HL-60 (cell line): ENCODE measurements at regions not wholly inside any gene's neighbourhood (a gene's known extent, or its start where the extent isn't known, plus 50 kb on each side); places are given as distances from the start of the nearest gene placed in this dataset.

Source experiments
- DNase-seq, 2 experiments: peaks; one replicate each; pipeline ENCODE4 v3.0.0-alpha.2; 2010 to 2020; ENCODE audit warnings: low read depth in 1 of 2, low spot score in 1 of 2
- H3K27ac ChIP-seq: fragments of 250-450 bp; sonication (Bioruptor Pico); replicated peaks from 2 replicates; pipeline ENCODE4 v1.5.1; 2020; ENCODE audit warnings: mild to moderate bottlenecking, moderate library complexity
- H3K27me3 ChIP-seq: fragments of 250-450 bp; sonication (Bioruptor Pico); 2 replicates; pipeline ENCODE4 v1.5.1; 2021; ENCODE audit warnings: mild to moderate bottlenecking, moderate library complexity; ENCODE audit not compliant: insufficient read depth, poor library complexity, severe bottlenecking
- H3K4me3 ChIP-seq: replicated peaks from 2 replicates; pipeline ENCODE4 v1.5.1; 2011; ENCODE audit warnings: mild to moderate bottlenecking, control low read depth, low read length; ENCODE audit not compliant: insufficient read depth
- GABPA ChIP-seq: IDR thresholded peaks from 2 replicates; pipeline ENCODE4 v1.6.1; 2012; ENCODE audit warnings: low read depth
- POLR2AphosphoS5 ChIP-seq: IDR thresholded peaks from 2 replicates; pipeline ENCODE4 v1.6.1; 2012; ENCODE audit warnings: low read depth
- SPI1 ChIP-seq: IDR thresholded peaks from 2 replicates; pipeline ENCODE4 v1.6.1; 2012; ENCODE audit warnings: low read depth, mild to moderate bottlenecking, borderline replicate concordance
- TF ChIP-seq, protein P1 (sequence below): IDR thresholded peaks from one replicate; pipeline ENCODE4 v1.5.1; 2011; ENCODE audit warnings: low read length, control low read depth, inconsistent platforms; ENCODE audit not compliant: insufficient read depth
- TF ChIP-seq, protein P2 (sequence below): IDR thresholded peaks from 2 replicates; pipeline ENCODE4 v1.6.1; 2012; ENCODE audit warnings: low read depth; ENCODE audit not compliant: insufficient replicate concordance

GRCh38 chr6:167422934-167423333 is 98.0 kb downstream of the TTLL2 start:
- no peak overlapping the region for H3K27ac ChIP-seq
- DNase-seq = no peak
- H3K4me3 ChIP-seq = no peak overlapping the region
- no peak for TF ChIP-seq GABPA
- TF ChIP-seq, protein P1, sequence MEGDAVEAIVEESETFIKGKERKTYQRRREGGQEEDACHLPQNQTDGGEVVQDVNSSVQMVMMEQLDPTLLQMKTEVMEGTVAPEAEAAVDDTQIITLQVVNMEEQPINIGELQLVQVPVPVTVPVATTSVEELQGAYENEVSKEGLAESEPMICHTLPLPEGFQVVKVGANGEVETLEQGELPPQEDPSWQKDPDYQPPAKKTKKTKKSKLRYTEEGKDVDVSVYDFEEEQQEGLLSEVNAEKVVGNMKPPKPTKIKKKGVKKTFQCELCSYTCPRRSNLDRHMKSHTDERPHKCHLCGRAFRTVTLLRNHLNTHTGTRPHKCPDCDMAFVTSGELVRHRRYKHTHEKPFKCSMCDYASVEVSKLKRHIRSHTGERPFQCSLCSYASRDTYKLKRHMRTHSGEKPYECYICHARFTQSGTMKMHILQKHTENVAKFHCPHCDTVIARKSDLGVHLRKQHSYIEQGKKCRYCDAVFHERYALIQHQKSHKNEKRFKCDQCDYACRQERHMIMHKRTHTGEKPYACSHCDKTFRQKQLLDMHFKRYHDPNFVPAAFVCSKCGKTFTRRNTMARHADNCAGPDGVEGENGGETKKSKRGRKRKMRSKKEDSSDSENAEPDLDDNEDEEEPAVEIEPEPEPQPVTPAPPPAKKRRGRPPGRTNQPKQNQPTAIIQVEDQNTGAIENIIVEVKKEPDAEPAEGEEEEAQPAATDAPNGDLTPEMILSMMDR = no peak
- TF ChIP-seq, protein P2, sequence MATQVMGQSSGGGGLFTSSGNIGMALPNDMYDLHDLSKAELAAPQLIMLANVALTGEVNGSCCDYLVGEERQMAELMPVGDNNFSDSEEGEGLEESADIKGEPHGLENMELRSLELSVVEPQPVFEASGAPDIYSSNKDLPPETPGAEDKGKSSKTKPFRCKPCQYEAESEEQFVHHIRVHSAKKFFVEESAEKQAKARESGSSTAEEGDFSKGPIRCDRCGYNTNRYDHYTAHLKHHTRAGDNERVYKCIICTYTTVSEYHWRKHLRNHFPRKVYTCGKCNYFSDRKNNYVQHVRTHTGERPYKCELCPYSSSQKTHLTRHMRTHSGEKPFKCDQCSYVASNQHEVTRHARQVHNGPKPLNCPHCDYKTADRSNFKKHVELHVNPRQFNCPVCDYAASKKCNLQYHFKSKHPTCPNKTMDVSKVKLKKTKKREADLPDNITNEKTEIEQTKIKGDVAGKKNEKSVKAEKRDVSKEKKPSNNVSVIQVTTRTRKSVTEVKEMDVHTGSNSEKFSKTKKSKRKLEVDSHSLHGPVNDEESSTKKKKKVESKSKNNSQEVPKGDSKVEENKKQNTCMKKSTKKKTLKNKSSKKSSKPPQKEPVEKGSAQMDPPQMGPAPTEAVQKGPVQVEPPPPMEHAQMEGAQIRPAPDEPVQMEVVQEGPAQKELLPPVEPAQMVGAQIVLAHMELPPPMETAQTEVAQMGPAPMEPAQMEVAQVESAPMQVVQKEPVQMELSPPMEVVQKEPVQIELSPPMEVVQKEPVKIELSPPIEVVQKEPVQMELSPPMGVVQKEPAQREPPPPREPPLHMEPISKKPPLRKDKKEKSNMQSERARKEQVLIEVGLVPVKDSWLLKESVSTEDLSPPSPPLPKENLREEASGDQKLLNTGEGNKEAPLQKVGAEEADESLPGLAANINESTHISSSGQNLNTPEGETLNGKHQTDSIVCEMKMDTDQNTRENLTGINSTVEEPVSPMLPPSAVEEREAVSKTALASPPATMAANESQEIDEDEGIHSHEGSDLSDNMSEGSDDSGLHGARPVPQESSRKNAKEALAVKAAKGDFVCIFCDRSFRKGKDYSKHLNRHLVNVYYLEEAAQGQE = no peak
- no peak for TF ChIP-seq SPI1
- no peak for TF ChIP-seq POLR2AphosphoS5
- no peaks in the 10 kb centered on the region for H3K27me3 ChIP-seq

DNA sequence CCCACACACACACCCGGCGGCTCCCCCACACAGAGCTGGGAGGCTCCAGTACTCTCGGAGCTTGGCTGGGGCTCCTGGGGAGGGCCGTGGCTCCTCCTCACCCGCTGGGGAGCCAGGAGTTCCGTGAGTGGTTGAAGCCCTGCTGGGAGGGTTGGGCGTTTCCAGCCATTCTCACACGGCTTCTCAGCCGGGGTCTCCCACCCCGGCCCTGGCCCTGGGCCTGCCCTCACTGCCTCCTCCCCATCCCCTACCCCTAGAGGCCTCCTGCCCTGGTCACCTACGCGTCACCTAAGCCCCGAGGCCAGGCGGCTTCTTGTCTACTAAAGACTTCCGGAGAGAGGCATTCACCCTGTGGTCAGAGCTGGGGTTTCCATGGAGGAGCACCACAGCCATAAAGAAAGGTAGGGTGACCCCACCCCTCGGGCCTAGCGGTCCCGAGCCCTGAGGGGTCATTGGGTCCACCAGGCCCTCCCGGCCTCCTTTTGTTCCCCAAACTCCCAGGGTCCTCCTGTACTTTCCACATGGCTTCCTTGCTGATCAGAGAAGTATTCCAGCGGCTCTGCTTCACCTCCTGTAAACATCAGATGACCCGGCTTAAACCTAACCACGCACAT is 99.3 kb downstream of the TTLL2 start:
- H3K27me3 ChIP-seq = no peaks in the 10 kb centered on the region
- H3K27ac ChIP-seq = no peak overlapping the region
- no peak overlapping the region for H3K4me3 ChIP-seq
- DNase-seq = no peak
- TF ChIP-seq SPI1 = no peak
- TF ChIP-seq POLR2AphosphoS5 = no peak
- TF ChIP-seq, protein P1 = no peak
- TF ChIP-seq GABPA = no peak
- TF ChIP-seq, protein P2 = no peak

- H3K27ac ChIP-seq = no peak overlapping the region
- H3K27me3 ChIP-seq = no peaks in the 10 kb centered on the region
- TF ChIP-seq, protein P1 = no peak
- TF ChIP-seq POLR2AphosphoS5 (no peak), GABPA (no peak)
- DNase-seq = no peak
- H3K4me3 ChIP-seq = no peak overlapping the region
Measured at GRCh38 chr6:167424700-167425099, 99.8 kb downstream of the TTLL2 start.

DNA sequence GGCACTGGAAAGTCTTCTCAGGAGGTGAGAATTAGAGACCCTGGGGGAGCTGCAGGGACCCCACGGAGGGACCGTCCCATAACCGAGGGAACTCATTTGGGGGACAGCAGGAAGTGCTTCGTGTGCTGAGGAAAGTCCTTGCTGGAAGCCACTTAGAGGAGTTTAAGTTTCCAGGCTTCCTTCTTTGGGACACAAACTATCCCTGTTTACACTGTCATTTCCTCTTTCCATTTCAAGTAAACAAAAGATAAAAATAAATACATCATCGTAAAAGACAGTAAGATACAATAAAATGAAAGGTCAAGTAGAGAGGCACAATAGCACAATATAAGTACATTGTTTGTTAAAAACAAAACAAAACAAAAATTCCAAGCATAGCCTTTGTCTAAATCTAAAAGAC is 101.2 kb downstream of the TTLL2 start:
- no peak for TF ChIP-seq POLR2AphosphoS5
- TF ChIP-seq, protein P2 = no peak
- H3K27ac ChIP-seq = no peak overlapping the region

More for the DNA sequence above, 101.2 kb downstream of the TTLL2 start:
- no peaks in the 10 kb centered on the region for H3K27me3 ChIP-seq
- H3K4me3 ChIP-seq = no peak overlapping the region
- no peak for DNase-seq
